Astrocyte of the hippocampus (primary cell): ENCODE measurements at regions not wholly inside any gene's neighbourhood (a gene's known extent, or its start where the extent isn't known, plus 50 kb on each side); places are given as distances from the start of the nearest gene placed in this dataset.

ENCODE experiments used
- DNase-seq: peaks from one replicate; pipeline ENCODE4 v3.0.0; 2011; ENCODE audit warnings: low read depth, low spot score

DNA sequence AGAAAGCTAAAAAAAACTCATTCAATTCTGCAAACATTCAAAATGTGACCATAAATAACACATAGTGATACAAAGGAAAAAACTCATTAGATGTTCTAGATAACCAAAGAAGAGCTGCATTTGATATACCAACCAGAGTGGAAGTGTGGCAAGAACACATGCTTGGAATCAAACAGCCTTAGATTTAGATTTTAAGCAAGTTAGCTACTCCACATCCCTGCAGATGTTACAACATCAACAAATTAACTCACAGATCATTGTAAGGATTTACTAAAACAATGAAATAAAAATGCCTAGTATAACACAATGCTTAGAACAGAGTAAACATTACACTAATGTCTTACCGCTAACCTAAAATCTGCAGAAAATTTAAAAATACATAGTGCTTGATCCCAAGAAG, 114.0 kb upstream of the AKIP1 start:
- no peak for DNase-seq

DNA sequence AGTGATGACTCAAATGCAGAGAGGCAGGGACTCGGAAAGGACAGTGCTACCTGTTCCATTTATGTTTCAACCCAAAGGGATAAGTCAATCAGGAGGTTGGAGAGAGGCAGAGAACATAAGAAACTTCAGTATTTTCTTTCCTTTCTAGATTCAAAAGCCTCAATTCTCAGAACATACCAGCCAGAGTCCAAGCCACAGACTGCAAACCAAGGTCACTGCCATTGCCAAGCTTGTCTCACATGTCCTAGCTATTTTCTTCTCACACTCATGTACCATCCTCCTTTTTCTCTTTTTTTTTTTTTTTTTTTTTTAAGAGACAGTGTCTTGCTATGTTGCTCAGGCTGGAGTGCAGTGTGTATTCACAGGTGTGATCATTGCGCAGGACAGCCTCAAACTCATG, 111.7 kb upstream of the AKIP1 start:
- DNase-seq: no peak

- DNase-seq: no peak
Measured at GRCh38 chr11:8800520-8801110, 110.4 kb upstream of the AKIP1 start.

DNA sequence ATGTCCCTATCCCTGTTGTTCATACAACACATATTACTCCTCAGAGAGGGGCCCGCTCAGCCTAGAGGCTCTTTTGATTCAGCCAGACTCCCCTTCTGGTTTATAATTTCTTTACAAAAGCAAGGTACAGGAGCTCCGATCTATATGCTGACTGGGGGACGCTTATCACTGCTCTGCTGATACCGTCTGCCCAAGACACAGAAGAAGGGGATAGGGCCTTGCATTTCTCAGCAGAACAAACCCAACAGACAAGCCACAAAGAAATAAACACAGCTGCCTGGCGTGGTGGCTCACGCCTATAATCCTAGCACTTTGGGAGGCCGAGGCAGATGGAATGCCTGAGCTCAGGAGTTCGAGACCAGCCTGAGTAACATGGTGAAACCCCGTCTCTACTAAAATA, 109.9 kb upstream of the AKIP1 start:
- no peak for DNase-seq

DNA sequence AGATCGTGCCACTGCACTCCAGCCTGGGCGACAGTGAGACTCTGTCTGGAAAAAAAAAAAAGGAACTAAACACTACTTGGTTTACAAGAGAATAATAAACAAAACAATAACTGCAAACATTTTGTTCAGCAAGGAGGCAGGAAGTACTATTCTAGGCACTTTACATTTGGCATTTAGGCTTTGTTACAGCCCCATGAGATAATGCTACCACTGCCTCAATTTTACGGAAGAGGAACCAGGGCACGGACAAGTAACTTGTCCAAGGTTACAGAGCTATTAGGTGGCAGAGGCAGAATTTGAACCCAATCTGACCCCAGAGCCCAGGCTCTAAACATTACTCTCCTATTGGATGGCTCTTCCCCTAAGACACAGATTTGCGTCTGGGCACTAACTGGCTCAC, 108.7 kb upstream of the AKIP1 start:
- no peak for DNase-seq

DNA sequence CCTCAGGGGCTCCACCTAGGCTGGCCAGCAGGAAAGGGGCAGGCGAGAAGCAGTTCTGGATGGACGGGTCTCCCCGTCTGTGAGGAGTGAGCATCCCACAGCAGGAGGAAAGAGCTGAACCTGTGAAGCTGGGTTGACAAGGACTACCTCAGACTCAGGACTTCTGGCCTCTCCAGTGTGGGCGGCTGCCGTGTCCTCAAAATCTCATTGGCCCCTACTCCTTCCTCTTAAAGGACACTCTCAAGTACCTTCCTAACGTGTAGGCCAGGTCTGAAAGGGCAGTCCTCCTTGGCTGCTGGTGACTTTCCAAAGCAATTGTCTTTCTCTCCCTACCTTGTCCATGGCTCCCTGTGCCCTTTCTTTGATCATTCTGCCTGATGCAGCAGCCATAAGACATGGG, 107.0 kb upstream of the AKIP1 start:
- DNase-seq: no peak

DNA sequence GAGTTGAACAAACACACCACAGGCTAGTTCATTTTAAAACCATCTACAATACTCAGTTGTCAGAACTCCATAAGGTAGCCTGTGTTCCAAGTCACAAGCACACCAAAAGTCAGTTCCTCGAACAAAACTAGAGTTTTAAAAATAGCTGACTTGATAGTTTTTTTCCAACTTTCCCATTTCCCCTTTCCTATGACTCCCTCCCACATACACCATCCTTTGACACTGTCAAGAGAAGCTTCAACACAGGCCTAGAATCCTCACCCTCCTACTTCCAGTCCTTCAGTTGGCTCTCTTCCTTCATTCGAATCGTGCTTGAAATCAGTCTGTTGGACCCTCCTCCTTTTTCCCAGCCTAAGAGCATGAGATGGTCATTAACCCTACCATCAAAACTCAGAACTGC, 105.7 kb upstream of the AKIP1 start:
- no peak for DNase-seq

GRCh38 chr11:8806974-8807373, 104.0 kb upstream of the AKIP1 start:
- DNase-seq: no peak

DNA sequence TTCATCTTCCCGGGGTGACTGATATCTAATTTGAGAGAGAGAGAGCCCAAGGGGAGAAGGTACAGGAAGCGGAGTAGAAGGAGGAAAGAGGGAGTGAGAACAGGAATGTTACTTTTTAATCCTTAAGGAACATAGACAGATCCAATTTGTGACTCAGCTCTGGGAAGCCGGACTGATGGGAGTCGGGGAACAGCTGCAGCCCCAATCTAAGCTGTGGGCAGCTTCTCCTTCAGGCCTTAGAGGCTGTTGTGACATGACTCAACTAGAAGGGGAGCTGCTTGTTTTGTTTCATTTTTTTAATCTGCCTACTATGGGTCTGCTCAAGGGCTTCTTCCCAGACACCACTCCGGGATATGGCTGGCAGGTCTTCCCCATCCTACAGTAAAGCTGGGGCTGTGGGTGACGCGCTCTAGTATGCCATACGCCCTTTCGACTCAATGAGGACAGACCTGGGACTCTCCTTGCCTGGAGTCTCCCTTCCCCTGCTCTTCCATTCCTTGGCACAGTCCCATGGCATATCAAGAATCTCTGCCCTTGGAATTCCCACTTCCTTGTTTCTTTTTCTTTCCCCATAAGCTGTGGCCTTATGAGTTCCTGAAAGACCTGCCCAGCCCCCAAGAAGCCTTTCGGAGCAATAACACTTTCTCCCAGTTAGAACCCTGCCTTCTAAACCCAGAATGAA, 103.3 kb upstream of the AKIP1 start:
- peak; percentile 72 for DNase-seq

DNA sequence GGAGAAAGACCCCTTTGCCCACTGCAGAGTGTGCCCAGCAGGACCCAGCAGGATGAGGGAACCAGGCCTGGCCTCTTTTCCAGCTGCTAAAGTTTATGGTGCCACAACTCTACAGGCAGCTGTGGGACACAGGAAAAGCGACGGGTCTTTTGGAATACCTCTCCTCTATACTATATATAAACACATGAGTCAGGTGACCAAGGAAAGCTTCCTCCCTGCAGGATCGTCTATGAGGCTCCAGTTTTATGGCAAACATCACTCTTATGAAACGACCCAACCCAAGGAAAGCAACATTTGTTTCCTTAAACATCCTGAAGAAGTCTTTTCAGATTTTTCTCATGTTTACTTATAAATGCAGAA, 102.8 kb upstream of the AKIP1 start:
- no peak for DNase-seq

DNA sequence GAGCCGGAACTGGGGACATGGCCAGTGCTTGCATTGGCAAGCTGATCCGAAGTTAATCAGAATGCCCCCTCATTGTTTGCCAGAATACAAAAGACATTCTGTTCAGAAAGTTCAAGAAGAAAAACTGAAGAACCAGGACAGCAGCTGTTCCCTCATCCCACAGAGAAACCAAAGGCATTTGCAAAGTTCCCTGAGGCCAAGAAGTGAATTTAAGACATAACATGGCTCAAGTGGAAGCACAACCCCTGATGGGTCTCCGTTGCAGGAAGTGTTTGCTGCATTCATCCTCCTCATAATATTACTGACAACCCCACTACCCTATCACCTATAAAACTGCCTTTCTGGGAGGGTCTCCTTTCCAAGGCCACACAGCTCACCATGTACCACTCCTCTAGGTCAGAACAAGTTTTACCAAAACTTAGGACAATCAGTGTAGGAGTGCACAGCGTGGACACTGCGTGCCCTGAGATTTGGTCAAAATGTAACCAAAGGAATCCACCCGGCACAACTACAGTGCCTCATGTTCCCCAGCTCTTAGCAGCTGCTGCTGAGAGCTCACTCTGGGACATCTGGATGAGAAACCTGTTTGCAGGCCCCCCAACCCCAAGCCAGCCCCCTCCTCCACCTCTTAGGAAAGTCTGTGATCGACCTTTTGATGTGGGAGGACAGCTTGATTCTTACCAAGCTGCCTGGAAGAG, 101.6 kb upstream of the AKIP1 start:
- peak; percentile 42 for DNase-seq

DNA sequence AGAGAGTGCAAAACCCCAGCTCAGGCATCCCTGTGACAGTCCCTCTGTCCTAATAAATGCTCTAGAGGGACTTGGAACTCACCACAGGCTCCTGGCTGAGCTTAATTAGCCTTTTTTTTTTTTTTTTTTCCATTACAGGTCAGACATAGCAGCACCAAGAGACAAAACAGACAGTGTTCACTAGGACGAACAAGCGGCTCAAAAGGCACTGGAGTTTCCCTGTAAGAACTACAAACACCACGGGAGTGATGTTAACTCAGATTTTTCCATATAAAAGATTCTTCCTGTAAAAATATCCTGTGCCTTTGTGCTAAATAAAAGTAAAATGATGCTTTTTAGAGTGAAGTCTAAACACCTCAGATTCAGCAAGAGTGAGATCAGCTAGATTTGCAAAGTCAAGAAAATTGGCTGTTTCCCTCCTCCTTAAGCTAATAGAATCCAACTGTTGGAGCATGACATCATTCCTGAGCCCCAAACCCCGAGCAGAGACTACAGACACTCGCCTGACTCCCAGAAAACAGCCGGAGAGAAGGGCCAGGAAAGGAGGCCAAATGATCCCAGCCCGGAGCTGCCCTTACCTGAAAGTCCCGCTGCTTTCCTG, 101.0 kb upstream of the AKIP1 start:
- peak; percentile 44 for DNase-seq

GRCh38 chr11:8810540-8811301, 100.3 kb upstream of the AKIP1 start:
- DNase-seq: peak; percentile 95

- no peak for DNase-seq
Measured at GRCh38 chr11:8811571-8811970, 99.4 kb upstream of the AKIP1 start.

- no peak for DNase-seq
Measured at GRCh38 chr11:8812438-8812837, 98.6 kb upstream of the AKIP1 start.

GRCh38 chr11:8813658-8814057, 97.3 kb upstream of the AKIP1 start:
- peak; percentile 88 for DNase-seq

DNA sequence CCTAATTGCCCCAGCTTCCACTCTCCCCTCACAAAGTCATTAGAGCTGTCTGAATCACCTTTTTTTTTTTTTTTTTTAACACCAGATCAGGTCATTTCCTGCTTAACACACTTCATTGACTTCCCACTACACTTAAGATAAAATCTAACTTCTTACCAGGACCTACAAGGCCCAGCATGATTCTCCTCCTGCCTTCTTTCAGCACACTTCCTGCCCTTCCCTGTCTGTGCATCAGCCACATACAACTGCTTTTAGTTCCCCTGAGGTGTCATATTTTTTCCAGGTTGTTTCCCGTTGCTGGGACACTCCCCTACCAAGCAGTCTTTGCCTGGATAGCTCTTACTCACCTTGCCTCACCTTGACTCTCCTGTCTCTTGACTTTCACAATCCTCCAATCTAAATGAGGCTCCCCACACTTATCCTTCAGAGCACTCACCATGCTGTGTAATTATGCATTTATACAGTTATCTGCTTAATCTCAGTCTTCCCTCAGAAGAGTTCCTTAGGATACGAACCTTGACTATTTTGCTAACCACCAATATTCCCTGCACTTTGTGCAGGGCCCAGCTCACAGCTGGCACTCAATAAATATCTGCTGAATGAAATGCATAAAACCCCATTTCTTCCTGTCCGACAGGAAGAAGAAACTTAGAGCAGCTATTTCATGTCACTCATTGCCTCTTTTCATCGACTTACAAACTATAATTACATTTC, 96.6 kb upstream of the AKIP1 start:
- DNase-seq: peak; percentile 36

DNA sequence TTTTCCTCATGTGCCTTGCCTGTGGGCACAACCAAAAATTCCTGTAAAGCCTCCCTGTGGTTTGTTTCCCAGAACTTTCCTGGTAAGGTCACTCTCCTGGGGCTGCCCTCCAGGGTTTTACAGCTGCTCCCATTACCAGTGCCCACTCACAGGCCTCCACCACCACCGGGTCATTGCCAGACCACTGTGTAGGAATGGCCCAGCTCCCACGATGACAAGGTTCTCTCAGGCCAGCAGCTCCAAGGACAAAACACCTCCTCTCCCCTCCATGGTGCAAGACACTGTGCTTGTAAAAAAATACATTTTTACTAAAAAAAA, 96.1 kb upstream of the AKIP1 start:
- DNase-seq: peak; percentile 44

DNA sequence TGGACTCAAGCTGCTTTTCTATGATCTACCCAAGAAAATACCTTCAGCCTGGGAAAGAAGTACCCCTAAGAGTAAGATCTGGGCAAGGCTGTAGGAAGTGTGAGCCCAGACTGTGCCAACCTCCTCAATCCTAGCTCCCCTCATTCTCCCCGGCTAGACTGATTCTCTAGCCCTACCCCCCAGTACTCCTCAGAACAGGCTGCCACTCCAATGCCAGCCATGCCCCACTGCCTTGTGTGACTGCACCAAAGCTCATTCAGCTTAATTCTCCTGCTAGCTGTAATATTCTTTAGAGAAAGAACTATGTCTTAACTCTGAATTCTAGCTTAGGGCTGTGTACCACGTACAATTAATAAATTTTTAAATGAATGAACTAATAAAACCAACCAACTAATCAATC, 92.6 kb upstream of the AKIP1 start:
- DNase-seq: no peak

GRCh38 chr11:8820401-8820800, 90.6 kb upstream of the AKIP1 start:
- DNase-seq: no peak

GRCh38 chr11:8822469-8822868, 88.5 kb upstream of the AKIP1 start:
- DNase-seq: no peak
